GM23338 (cell line): ENCODE measurements at regions not wholly inside any gene's neighbourhood (a gene's known extent, or its start where the extent isn't known, plus 50 kb on each side); places are given as distances from the start of the nearest gene placed in this dataset.

Experiments used
- ATAC-seq: fragments of 200-7000 bp; cut with Tn5 transposase; 3 replicates; pipeline ENCODE4 v1.9.1; 2020
- DNase-seq: peaks from one replicate; pipeline ENCODE4 v3.0.0-alpha.2; 2015; ENCODE audit warnings: low spot score
- H2AFZ ChIP-seq: fragments of 200-600 bp; sonication (generic); 2 replicates; pipeline ENCODE4 v1.8.0; 2016; ENCODE audit warnings: antibody characterized with exemption, mild to moderate bottlenecking, moderate library complexity
- H3F3A ChIP-seq: fragments of 200-600 bp; sonication (generic); replicated peaks from 2 replicates; pipeline ENCODE4 v1.8.0; 2017; ENCODE audit warnings: antibody characterized with exemption, mixed run types, low read depth
- H3K27ac ChIP-seq: fragments of 200-600 bp; sonication (generic); 2 replicates; pipeline ENCODE4 v1.6.1; 2016; ENCODE audit warnings: low read depth
- H3K27me3 ChIP-seq: fragments of 200-600 bp; sonication (generic); 2 replicates; pipeline ENCODE4 v1.8.0; 2016; ENCODE audit warnings: mild to moderate bottlenecking, mixed run types, moderate library complexity; ENCODE audit not compliant: insufficient read depth
- H3K36me3 ChIP-seq: fragments of 200-600 bp; sonication (generic); 2 replicates; pipeline ENCODE4 v1.8.0; 2016; ENCODE audit warnings: mild to moderate bottlenecking; ENCODE audit not compliant: insufficient read depth
- H3K4me1 ChIP-seq: fragments of 200-600 bp; sonication (generic); 2 replicates; pipeline ENCODE4 v1.8.0; 2016; ENCODE audit warnings: mild to moderate bottlenecking, moderate library complexity; ENCODE audit not compliant: insufficient read depth
- H3K4me2 ChIP-seq: fragments of 200-600 bp; sonication (generic); 2 replicates; pipeline ENCODE4 v1.7.1; 2017; ENCODE audit warnings: mixed run types
- H3K4me3 ChIP-seq: fragments of 200-600 bp; sonication (generic); 2 replicates; pipeline ENCODE4 v1.6.1; 2016; ENCODE audit warnings: mixed run types
- H3K79me2 ChIP-seq: fragments of 200-600 bp; sonication (generic); replicated peaks from 2 replicates; pipeline ENCODE4 v1.8.0; 2017; ENCODE audit warnings: mild to moderate bottlenecking; ENCODE audit not compliant: insufficient read depth
- H3K9me2 ChIP-seq: fragments of 200-600 bp; sonication (generic); 2 replicates; pipeline ENCODE4 v1.8.0; 2017; ENCODE audit not compliant: insufficient read depth
- H4K20me1 ChIP-seq: fragments of 200-600 bp; sonication (generic); replicated peaks from 2 replicates; pipeline ENCODE4 v1.8.0; 2017; ENCODE audit warnings: mild to moderate bottlenecking; ENCODE audit not compliant: insufficient read depth
- H3K27ac Mint-ChIP-seq: 2 replicates; pipeline ENCODE4 v1.8.0; 2020; ENCODE audit warnings: inconsistent platforms, mild to moderate bottlenecking, moderate library complexity, mixed read lengths
- H3K27me3 Mint-ChIP-seq: 3 replicates; pipeline ENCODE4 v1.8.0; 2022; ENCODE audit warnings: low read depth, mild to moderate bottlenecking, moderate library complexity, mixed read lengths, inconsistent platforms; ENCODE audit not compliant: insufficient read depth, poor library complexity
- H3K36me3 Mint-ChIP-seq: 3 replicates; pipeline ENCODE4 v1.8.0; 2021; ENCODE audit warnings: low read depth, mild to moderate bottlenecking, inconsistent platforms, moderate library complexity, mixed read lengths
- H3K4me1 Mint-ChIP-seq: 3 replicates; pipeline ENCODE4 v1.8.0; 2020; ENCODE audit warnings: mild to moderate bottlenecking, inconsistent platforms, mixed read lengths
- H3K4me3 Mint-ChIP-seq: 3 replicates; pipeline ENCODE4 v1.8.0; 2021; ENCODE audit warnings: moderate library complexity, mild to moderate bottlenecking, inconsistent platforms, mixed read lengths
- H3K9me3 Mint-ChIP-seq: 3 replicates; pipeline ENCODE4 v1.8.0; 2020; ENCODE audit warnings: moderate library complexity, mild to moderate bottlenecking, inconsistent platforms, mixed read lengths
- CREB1 ChIP-seq: fragments of 250-450 bp; sonication (Bioruptor Pico); IDR thresholded peaks from 2 replicates; pipeline ENCODE4 v1.5.0; 2020; ENCODE audit warnings: low read depth, mild to moderate bottlenecking, moderate library complexity
- EZH2 ChIP-seq: fragments of 200-600 bp; sonication (generic); IDR thresholded peaks from one replicate; pipeline ENCODE4 v1.8.0; 2017; ENCODE audit warnings: antibody characterized with exemption, mild to moderate bottlenecking, low read depth; ENCODE audit not compliant: unreplicated experiment
- NANOG ChIP-seq: IDR thresholded peaks from 2 replicates; pipeline ENCODE4 v1.6.1; 2016; ENCODE audit warnings: antibody characterized with exemption, borderline replicate concordance
- POLR2AphosphoS5 ChIP-seq: IDR thresholded peaks from 2 replicates; pipeline ENCODE4 v1.6.1; 2016; ENCODE audit warnings: antibody characterized with exemption, low read depth
- STAT1 ChIP-seq: IDR thresholded peaks from one replicate; pipeline ENCODE4 v1.6.1; 2016; ENCODE audit warnings: antibody characterized with exemption; ENCODE audit not compliant: unreplicated experiment
- ZNF114 ChIP-seq: fragments of 250-450 bp; sonication (Bioruptor Pico); IDR thresholded peaks from 2 replicates; pipeline ENCODE4 v1.5.0; 2020; ENCODE audit warnings: mild to moderate bottlenecking, moderate library complexity
- TF ChIP-seq, protein P1 (sequence below): IDR thresholded peaks from 2 replicates; pipeline ENCODE4 v1.6.1; 2016; ENCODE audit warnings: antibody characterized with exemption
- TF ChIP-seq, protein P2 (sequence below): fragments of 250-450 bp; sonication (Bioruptor Pico); IDR thresholded peaks from 2 replicates; pipeline ENCODE4 v1.5.0; 2020; ENCODE audit warnings: mild to moderate bottlenecking, moderate library complexity

DNA sequence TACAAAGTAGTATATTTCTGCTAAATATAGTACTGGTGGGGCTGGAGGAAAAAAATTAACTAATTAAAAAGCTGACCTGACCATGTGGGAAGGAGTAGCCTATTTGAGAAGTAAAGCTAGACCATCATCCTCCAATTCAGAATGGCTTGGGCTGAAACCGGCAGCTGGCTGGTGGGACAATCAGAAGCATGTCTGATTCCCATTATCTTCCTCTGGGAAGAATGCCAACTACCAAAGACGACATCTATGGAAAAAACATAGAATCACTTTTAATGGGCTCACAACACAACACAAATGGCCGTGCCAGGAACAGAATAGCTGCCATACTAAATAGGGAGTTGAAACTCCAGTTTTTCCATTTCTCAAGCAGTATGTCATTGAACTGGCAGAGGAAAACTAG lies 120.4 kb upstream of the FREM2 start:
- TF ChIP-seq EZH2 (no peak), CREB1 (no peak), POLR2AphosphoS5 (no peak), NANOG (no peak), STAT1 (no peak), ZNF114 (no peak)
- TF ChIP-seq, protein P1, sequence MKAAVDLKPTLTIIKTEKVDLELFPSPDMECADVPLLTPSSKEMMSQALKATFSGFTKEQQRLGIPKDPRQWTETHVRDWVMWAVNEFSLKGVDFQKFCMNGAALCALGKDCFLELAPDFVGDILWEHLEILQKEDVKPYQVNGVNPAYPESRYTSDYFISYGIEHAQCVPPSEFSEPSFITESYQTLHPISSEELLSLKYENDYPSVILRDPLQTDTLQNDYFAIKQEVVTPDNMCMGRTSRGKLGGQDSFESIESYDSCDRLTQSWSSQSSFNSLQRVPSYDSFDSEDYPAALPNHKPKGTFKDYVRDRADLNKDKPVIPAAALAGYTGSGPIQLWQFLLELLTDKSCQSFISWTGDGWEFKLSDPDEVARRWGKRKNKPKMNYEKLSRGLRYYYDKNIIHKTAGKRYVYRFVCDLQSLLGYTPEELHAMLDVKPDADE = no peak
- TF ChIP-seq, protein P2, sequence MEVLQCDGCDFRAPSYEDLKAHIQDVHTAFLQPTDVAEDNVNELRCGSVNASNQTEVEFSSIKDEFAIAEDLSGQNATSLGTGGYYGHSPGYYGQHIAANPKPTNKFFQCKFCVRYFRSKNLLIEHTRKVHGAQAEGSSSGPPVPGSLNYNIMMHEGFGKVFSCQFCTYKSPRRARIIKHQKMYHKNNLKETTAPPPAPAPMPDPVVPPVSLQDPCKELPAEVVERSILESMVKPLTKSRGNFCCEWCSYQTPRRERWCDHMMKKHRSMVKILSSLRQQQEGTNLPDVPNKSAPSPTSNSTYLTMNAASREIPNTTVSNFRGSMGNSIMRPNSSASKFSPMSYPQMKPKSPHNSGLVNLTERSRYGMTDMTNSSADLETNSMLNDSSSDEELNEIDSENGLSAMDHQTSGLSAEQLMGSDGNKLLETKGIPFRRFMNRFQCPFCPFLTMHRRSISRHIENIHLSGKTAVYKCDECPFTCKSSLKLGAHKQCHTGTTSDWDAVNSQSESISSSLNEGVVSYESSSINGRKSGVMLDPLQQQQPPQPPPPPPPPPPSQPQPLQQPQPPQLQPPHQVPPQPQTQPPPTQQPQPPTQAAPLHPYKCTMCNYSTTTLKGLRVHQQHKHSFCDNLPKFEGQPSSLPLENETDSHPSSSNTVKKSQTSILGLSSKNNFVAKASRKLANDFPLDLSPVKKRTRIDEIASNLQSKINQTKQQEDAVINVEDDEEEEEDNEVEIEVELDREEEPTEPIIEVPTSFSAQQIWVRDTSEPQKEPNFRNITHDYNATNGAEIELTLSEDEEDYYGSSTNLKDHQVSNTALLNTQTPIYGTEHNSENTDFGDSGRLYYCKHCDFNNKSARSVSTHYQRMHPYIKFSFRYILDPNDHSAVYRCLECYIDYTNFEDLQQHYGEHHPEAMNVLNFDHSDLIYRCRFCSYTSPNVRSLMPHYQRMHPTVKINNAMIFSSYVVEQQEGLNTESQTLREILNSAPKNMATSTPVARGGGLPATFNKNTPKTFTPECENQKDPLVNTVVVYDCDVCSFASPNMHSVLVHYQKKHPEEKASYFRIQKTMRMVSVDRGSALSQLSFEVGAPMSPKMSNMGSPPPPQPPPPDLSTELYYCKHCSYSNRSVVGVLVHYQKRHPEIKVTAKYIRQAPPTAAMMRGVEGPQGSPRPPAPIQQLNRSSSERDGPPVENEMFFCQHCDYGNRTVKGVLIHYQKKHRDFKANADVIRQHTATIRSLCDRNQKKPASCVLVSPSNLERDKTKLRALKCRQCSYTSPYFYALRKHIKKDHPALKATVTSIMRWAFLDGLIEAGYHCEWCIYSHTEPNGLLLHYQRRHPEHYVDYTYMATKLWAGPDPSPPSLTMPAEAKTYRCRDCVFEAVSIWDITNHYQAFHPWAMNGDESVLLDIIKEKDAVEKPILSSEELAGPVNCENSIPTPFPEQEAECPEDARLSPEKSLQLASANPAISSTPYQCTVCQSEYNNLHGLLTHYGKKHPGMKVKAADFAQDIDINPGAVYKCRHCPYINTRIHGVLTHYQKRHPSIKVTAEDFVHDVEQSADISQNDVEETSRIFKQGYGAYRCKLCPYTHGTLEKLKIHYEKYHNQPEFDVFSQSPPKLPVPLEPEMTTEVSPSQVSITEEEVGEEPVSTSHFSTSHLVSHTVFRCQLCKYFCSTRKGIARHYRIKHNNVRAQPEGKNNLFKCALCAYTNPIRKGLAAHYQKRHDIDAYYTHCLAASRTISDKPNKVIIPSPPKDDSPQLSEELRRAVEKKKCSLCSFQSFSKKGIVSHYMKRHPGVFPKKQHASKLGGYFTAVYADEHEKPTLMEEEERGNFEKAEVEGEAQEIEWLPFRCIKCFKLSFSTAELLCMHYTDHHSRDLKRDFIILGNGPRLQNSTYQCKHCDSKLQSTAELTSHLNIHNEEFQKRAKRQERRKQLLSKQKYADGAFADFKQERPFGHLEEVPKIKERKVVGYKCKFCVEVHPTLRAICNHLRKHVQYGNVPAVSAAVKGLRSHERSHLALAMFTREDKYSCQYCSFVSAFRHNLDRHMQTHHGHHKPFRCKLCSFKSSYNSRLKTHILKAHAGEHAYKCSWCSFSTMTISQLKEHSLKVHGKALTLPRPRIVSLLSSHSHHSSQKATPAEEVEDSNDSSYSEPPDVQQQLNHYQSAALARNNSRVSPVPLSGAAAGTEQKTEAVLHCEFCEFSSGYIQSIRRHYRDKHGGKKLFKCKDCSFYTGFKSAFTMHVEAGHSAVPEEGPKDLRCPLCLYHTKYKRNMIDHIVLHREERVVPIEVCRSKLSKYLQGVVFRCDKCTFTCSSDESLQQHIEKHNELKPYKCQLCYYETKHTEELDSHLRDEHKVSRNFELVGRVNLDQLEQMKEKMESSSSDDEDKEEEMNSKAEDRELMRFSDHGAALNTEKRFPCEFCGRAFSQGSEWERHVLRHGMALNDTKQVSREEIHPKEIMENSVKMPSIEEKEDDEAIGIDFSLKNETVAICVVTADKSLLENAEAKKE (CRISPR knock-in tag) = no peak
- Mint-ChIP-seq H3K27me3 (peaks cover 3% of the 10 kb centered on the region), H3K4me3 (no peak overlapping the region), H3K4me1 (no peaks in the 10 kb centered on the region; the same call in 2 of the 3 replicates), H3K9me3 (peaks cover 10% of the 10 kb centered on the region; the same call in 2 of the 3 replicates), H3K27ac (no peak overlapping the region), H3K36me3 (no peaks in the 10 kb centered on the region)
- Histone ChIP-seq H3K9me2 (no peaks in the 10 kb centered on the region), H3K27ac (no peak overlapping the region), H3K36me3 (no peaks in the 10 kb centered on the region), H3F3A (no peaks in the 10 kb centered on the region), H3K79me2 (no peaks in the 10 kb centered on the region), H2AFZ (no peak overlapping the region), H3K27me3 (no peaks in the 10 kb centered on the region), H3K4me1 (no peaks in the 10 kb centered on the region), H3K4me3 (no peak overlapping the region), H3K4me2 (no peak overlapping the region), H4K20me1 (no peaks in the 10 kb centered on the region)
- ATAC-seq (no peak), DNase-seq (no peak)
